ENCODE measurements at regions not wholly inside any gene's neighbourhood (a gene's known extent, or its start where the extent isn't known, plus 50 kb on each side); places are given as distances from the start of the nearest gene placed in this dataset.

- no peaks in the 10 kb centered on the region for H3K36me3 Mint-ChIP-seq
- H3K4me3 Mint-ChIP-seq = no peak overlapping the region
- H3K27ac Mint-ChIP-seq = no peak overlapping the region
- DNase-seq (ENCODE audit: low spot score in 2 of 2) = no peak
- no peak for ATAC-seq
- peaks cover 3% of the 10 kb centered on the region for H3K9me3 Mint-ChIP-seq
- no peaks in the 10 kb centered on the region for H3K4me1 Mint-ChIP-seq
Observed at GRCh38 chr9:90555351-90556057, 87.1 kb downstream of the DIRAS2 start.

GRCh38 chr9:90556897-90557675, 85.5 kb downstream of the DIRAS2 start:
- Mint-ChIP-seq H3K27ac (no peak overlapping the region), H3K4me1 (no peaks in the 10 kb centered on the region), H3K36me3 (no peaks in the 10 kb centered on the region), H3K4me3 (no peak overlapping the region), H3K9me3 (peaks cover 3% of the 10 kb centered on the region)
- DNase-seq (ENCODE audit: low spot score in 2 of 2) = no peak
- ATAC-seq = no peak

- peaks cover 3% of the 10 kb centered on the region for H3K9me3 Mint-ChIP-seq
- H3K4me3 Mint-ChIP-seq = no peak overlapping the region
- peak; percentile 31 for ATAC-seq
- no peaks in the 10 kb centered on the region for H3K36me3 Mint-ChIP-seq
- no peak for DNase-seq (ENCODE audit: low spot score in 2 of 2)
- no peak overlapping the region for H3K27ac Mint-ChIP-seq
- no peaks in the 10 kb centered on the region for H3K4me1 Mint-ChIP-seq
Observed at GRCh38 chr9:90559075-90560073, 83.2 kb downstream of the DIRAS2 start.

Data from stimulated activated effector memory CD8-positive, alpha-beta T cell treated with anti-CD3 and anti-CD28 coated beads, Interleukin-12 subunit alpha, Interleukin-12 subunit beta, amount 100 ng/mL, for 72 hours (primary cell).